GM12878 (cell line): ENCODE measurements at regions not wholly inside any gene's neighbourhood (a gene's known extent, or its start where the extent isn't known, plus 50 kb on each side); places are given as distances from the start of the nearest gene placed in this dataset.

Experiments used
- ATAC-seq: fragments of 200-7000 bp; cut with Tn5 transposase; 3 replicates; pipeline ENCODE4 v1.9.1; 2020; ENCODE audit warnings: mild to moderate bottlenecking, moderate library complexity
- BruUV-seq: library from RNA; stranded (reverse); fragments of 400-500 nt; replicated peaks from 2 replicates; lab custom pipeline; 2021; lab: Mats Ljungman, UMichigan
- CTCF ChIA-PET: fragments of 300-600 bp; sonication (Branson Sonifier 250); formaldehyde crosslinking; extraction: SDS; loops from one replicate; lab custom pipeline; 2021; ENCODE audit warnings: inconsistent platforms; lab: Yijun Ruan, JAX
- POLR2A ChIA-PET: fragments of 350-600 bp; formaldehyde crosslinking; extraction: SDS; loops from one replicate; lab custom pipeline; 2021; ENCODE audit warnings: inconsistent platforms; lab: Charles Lee
- RAD21 ChIA-PET: fragments of 300-600 bp; sonication (Branson Sonifier 250); formaldehyde crosslinking; loops from one replicate; lab custom pipeline; 2023; ENCODE audit warnings: antibody characterized with exemption; ENCODE audit not compliant: unreplicated experiment; lab: Charles Lee
- SMC1A ChIA-PET: fragments of 300-600 bp; sonication (Branson Sonifier 250); formaldehyde crosslinking; loops from one replicate; lab custom pipeline; 2023; ENCODE audit not compliant: unreplicated experiment, uncharacterized antibody; lab: Charles Lee
- DNase-seq: peaks from one replicate; pipeline ENCODE4 v3.0.0-alpha.2; 2011; ENCODE audit warnings: low read depth, low spot score
- FAIRE-seq: peaks from 3 replicates; lab custom pipeline; 2011; peaks lifted over from hg19 to GRCh38; lab: Jason Lieb, UNC
- H2AFZ ChIP-seq: 2 replicates; pipeline ENCODE4 v1.6.0; 2011; ENCODE audit warnings: low read depth, low read length, control low read depth; ENCODE audit not compliant: control insufficient read depth
- H3K27ac ChIP-seq: 2 replicates; pipeline ENCODE4 v1.5.1; 2011; ENCODE audit warnings: control low read depth; ENCODE audit not compliant: control insufficient read depth, insufficient read depth
- H3K27me3 ChIP-seq, 2 experiments: replicated peaks in 1 of 2; 2 replicates each; pipeline versions ENCODE4 v1.6.0 to v1.6.1; 2011; ENCODE audit warnings: low read length in 1 of 2; ENCODE audit not compliant: control insufficient read depth in 2 of 2, insufficient read depth in 2 of 2
- H3K36me3 ChIP-seq, 2 experiments: 2 replicates each; pipeline ENCODE4 v1.5.1; 2011; ENCODE audit warnings: low read length in 1 of 2; ENCODE audit not compliant: control insufficient read depth in 2 of 2, insufficient read depth in 2 of 2
- H3K4me1 ChIP-seq: 2 replicates; pipeline ENCODE4 v1.6.1; 2011; ENCODE audit warnings: mild to moderate bottlenecking, low read length, moderate library complexity, mixed read lengths; ENCODE audit not compliant: control insufficient read depth, insufficient read depth
- H3K4me2 ChIP-seq: 2 replicates; pipeline ENCODE4 v1.6.0; 2011; ENCODE audit warnings: control low read depth; ENCODE audit not compliant: control insufficient read depth, insufficient read depth
- H3K4me3 ChIP-seq: fragments of 200-600 bp; sonication (generic); 2 replicates; pipeline ENCODE4 v1.5.1; 2016
- H3K79me2 ChIP-seq: 2 replicates; pipeline ENCODE4 v1.6.0; 2011; ENCODE audit warnings: low read length; ENCODE audit not compliant: control insufficient read depth, insufficient read depth
- H3K9ac ChIP-seq: 2 replicates; pipeline ENCODE4 v1.8.0; 2011; ENCODE audit warnings: low read length, control low read depth, mixed read lengths; ENCODE audit not compliant: control insufficient read depth, insufficient read depth
- H3K9me3 ChIP-seq: replicated peaks from 3 replicates; pipeline ENCODE4 v1.5.1; 2011; ENCODE audit warnings: mild to moderate bottlenecking, low read length; ENCODE audit not compliant: control insufficient read depth, insufficient read depth
- H4K20me1 ChIP-seq: 2 replicates; pipeline ENCODE4 v1.6.0; 2011; ENCODE audit not compliant: control insufficient read depth, insufficient read depth
- CBX5 ChIP-seq: sonication (generic); IDR thresholded peaks from 2 replicates; pipeline ENCODE4 v1.6.1; 2016; ENCODE audit warnings: low read depth, moderate library complexity, mild to moderate bottlenecking, inconsistent platforms
- E4F1 ChIP-seq: fragments of 450-650 bp; IDR thresholded peaks from 2 replicates; pipeline ENCODE4 v1.6.1; 2018; ENCODE audit warnings: borderline replicate concordance, mild to moderate bottlenecking; ENCODE audit not compliant: partially characterized antibody
- GATAD2B ChIP-seq: fragments of 450-650 bp; conservative IDR thresholded peaks from 2 replicates; pipeline ENCODE4 v1.6.1; 2017; ENCODE audit warnings: low read depth, mild to moderate bottlenecking, moderate library complexity
- NBN ChIP-seq: fragments of 450-650 bp; IDR thresholded peaks from 2 replicates; pipeline ENCODE4 v1.6.1; 2016
- PAX5 ChIP-seq: IDR thresholded peaks from 2 replicates; pipeline ENCODE4 v1.6.1; 2011; ENCODE audit warnings: low read depth, low read length, borderline replicate concordance
- PAX8 ChIP-seq: fragments of 450-650 bp; IDR thresholded peaks from 2 replicates; pipeline ENCODE4 v1.6.1; 2017; ENCODE audit warnings: mild to moderate bottlenecking, moderate library complexity
- RB1 ChIP-seq: fragments of 450-650 bp; formaldehyde crosslinking; IDR thresholded peaks from 2 replicates; pipeline ENCODE4 v1.6.1; 2017; ENCODE audit warnings: mild to moderate bottlenecking, borderline replicate concordance
- RELB ChIP-seq: fragments of 450-650 bp; IDR thresholded peaks from 2 replicates; pipeline ENCODE4 v1.6.1; 2017; ENCODE audit warnings: low read depth, mild to moderate bottlenecking, moderate library complexity
- USF2 ChIP-seq: IDR thresholded peaks from 2 replicates; pipeline ENCODE4 v1.6.1; 2011; ENCODE audit warnings: low read depth, low read length, improper control_type of control experiment, borderline replicate concordance
- ZNF384 ChIP-seq: IDR thresholded peaks from 2 replicates; pipeline ENCODE4 v1.6.1; 2012; ENCODE audit warnings: low read depth, mild to moderate bottlenecking, low read length, improper control_type of control experiment, borderline replicate concordance
- WGBS: methylation state at CpG from one replicate; pipeline ENCODE4 v1.1.6; 2016; ENCODE audit warnings: low lambda C conversion rate; ENCODE audit not compliant: insufficient replicate concordance, insufficient coverage; ENCODE audit errors: missing lambda C conversion rate; 5-methylcytosine and 5-hydroxymethylcytosine counted together
- in situ Hi-C: fragments of 300-500 bp; cut with MboI; formaldehyde crosslinking; loops from 9 replicates; pipeline ENCODE4 v1.14.3; 2018; ENCODE audit warnings: mixed read lengths
- intact Hi-C: fragments of 100-400 bp; cut with micrococcal nuclease; formaldehyde crosslinking; loops from one replicate; pipeline ENCODE4 v1.14.2; 2022; ENCODE audit not compliant: unreplicated experiment
- TF ChIP-seq, protein P1 (sequence below): fragments of 450-650 bp; formaldehyde crosslinking; IDR thresholded peaks from 2 replicates; pipeline ENCODE4 v1.5.0; 2022; ENCODE audit warnings: mild to moderate bottlenecking, missing genetic modification characterization
- TF ChIP-seq, protein P2 (sequence below), 3 experiments: IDR thresholded peaks in 2 of 3; conservative IDR thresholded peaks in 1 of 3; 2 replicates each; pipeline ENCODE4 v1.5.1; 2011; ENCODE audit warnings: low read depth in 3 of 3, low read length in 3 of 3, mild to moderate bottlenecking in 3 of 3, control low read depth in 2 of 3, moderate library complexity in 2 of 3, inconsistent platforms in 1 of 3, mixed read lengths in 1 of 3; ENCODE audit not compliant: control insufficient read depth in 2 of 3, insufficient read depth in 1 of 3; ENCODE audit errors: extremely low read depth in 1 of 3
- TF ChIP-seq, protein P3 (sequence below): IDR thresholded peaks from 2 replicates; pipeline ENCODE4 v1.6.1; 2011; ENCODE audit warnings: mild to moderate bottlenecking, low read depth, low read length, moderate library complexity; ENCODE audit not compliant: insufficient replicate concordance

- intact Hi-C loops = no loop called here
- ChIA-PET SMC1A (no interaction called here), POLR2A (no interaction called here), RAD21 (no interaction called here), CTCF (no interaction called here)
- Histone ChIP-seq H3K4me3 (no peak overlapping the region), H3K4me2 (no peak overlapping the region), H3K9me3 (no peaks in the 10 kb centered on the region), H3K4me1 (no peaks in the 10 kb centered on the region), H3K9ac (no peak overlapping the region), H3K27ac (no peak overlapping the region), H4K20me1 (no peaks in the 10 kb centered on the region), H3K79me2 (no peaks in the 10 kb centered on the region), H3K36me3 (no peaks in the 10 kb centered on the region), H2AFZ (no peak overlapping the region), H3K27me3 (no peaks in the 10 kb centered on the region)
- DNase-seq = no peak
- FAIRE-seq = no peak
- no peak for ATAC-seq
- 30% methylated on average over 4 of the region's 4 CpGs for WGBS
- in situ Hi-C loops = no loop called here
- no TSS peak for BruUV-seq
- TF ChIP-seq USF2 = no peak
- TF ChIP-seq RB1 = no peak
- no peak for TF ChIP-seq PAX8
- no peak for TF ChIP-seq E4F1
- TF ChIP-seq, protein P1, sequence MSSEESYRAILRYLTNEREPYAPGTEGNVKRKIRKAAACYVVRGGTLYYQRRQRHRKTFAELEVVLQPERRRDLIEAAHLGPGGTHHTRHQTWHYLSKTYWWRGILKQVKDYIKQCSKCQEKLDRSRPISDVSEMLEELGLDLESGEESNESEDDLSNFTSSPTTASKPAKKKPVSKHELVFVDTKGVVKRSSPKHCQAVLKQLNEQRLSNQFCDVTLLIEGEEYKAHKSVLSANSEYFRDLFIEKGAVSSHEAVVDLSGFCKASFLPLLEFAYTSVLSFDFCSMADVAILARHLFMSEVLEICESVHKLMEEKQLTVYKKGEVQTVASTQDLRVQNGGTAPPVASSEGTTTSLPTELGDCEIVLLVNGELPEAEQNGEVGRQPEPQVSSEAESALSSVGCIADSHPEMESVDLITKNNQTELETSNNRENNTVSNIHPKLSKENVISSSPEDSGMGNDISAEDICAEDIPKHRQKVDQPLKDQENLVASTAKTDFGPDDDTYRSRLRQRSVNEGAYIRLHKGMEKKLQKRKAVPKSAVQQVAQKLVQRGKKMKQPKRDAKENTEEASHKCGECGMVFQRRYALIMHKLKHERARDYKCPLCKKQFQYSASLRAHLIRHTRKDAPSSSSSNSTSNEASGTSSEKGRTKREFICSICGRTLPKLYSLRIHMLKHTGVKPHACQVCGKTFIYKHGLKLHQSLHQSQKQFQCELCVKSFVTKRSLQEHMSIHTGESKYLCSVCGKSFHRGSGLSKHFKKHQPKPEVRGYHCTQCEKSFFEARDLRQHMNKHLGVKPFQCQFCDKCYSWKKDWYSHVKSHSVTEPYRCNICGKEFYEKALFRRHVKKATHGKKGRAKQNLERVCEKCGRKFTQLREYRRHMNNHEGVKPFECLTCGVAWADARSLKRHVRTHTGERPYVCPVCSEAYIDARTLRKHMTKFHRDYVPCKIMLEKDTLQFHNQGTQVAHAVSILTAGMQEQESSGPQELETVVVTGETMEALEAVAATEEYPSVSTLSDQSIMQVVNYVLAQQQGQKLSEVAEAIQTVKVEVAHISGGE (CRISPR knock-in tag) = no peak
- no peak for TF ChIP-seq NBN
- no peak for TF ChIP-seq GATAD2B
- TF ChIP-seq, protein P2, sequence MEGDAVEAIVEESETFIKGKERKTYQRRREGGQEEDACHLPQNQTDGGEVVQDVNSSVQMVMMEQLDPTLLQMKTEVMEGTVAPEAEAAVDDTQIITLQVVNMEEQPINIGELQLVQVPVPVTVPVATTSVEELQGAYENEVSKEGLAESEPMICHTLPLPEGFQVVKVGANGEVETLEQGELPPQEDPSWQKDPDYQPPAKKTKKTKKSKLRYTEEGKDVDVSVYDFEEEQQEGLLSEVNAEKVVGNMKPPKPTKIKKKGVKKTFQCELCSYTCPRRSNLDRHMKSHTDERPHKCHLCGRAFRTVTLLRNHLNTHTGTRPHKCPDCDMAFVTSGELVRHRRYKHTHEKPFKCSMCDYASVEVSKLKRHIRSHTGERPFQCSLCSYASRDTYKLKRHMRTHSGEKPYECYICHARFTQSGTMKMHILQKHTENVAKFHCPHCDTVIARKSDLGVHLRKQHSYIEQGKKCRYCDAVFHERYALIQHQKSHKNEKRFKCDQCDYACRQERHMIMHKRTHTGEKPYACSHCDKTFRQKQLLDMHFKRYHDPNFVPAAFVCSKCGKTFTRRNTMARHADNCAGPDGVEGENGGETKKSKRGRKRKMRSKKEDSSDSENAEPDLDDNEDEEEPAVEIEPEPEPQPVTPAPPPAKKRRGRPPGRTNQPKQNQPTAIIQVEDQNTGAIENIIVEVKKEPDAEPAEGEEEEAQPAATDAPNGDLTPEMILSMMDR (IDR thresholded peaks at IDR 0.05 in 2 of 3, conservative IDR thresholded peaks at IDR 0.05 in 1 of 3; ENCODE audit: control insufficient read depth in 2 of 3, extremely low read depth in 1 of 3, insufficient read depth in 1 of 3, low read depth in 3 of 3, low read length in 3 of 3) = no peak
- no peak for TF ChIP-seq CBX5
- TF ChIP-seq, protein P3, sequence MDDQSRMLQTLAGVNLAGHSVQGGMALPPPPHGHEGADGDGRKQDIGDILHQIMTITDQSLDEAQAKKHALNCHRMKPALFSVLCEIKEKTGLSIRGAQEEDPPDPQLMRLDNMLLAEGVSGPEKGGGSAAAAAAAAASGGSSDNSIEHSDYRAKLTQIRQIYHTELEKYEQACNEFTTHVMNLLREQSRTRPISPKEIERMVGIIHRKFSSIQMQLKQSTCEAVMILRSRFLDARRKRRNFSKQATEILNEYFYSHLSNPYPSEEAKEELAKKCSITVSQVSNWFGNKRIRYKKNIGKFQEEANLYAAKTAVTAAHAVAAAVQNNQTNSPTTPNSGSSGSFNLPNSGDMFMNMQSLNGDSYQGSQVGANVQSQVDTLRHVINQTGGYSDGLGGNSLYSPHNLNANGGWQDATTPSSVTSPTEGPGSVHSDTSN = no peak
- no peak for TF ChIP-seq RELB
- TF ChIP-seq PAX5 = no peak
- TF ChIP-seq ZNF384 = no peak
Measured at GRCh38 chr10:109593682-109594081, 329.6 kb downstream of the XPNPEP1 start.
